GM19351 (cell line): ENCODE measurements at regions not wholly inside any gene's neighbourhood (a gene's known extent, or its start where the extent isn't known, plus 50 kb on each side); places are given as distances from the start of the nearest gene placed in this dataset.

Experiments
- ATAC-seq: cut with Tn5 transposase; IDR thresholded peaks from one replicate; pipeline ENCODE4 v1.9.1; 2021; ENCODE audit warnings: mild to moderate bottlenecking, moderate library complexity; ENCODE audit not compliant: unreplicated experiment

DNA sequence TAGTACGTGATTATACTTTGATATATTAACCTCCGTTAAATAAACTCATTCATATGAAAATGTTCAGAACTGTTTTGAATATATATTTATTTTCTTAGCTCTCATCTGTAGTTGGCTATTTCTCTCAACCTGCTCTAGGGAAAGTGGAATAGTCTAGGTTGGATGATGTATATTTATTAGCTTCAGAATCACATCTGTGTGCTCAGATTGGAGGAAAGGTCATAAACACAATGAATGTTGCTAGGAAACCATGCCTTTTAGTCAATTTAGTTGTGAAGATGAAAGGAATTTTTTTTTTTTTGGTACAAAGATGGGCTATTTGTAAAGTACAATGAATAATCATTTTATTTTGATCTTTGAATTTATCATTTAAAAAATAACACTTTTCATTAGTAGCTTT is 439.1 kb downstream of the FOXG1 start:
- no peak for ATAC-seq

- ATAC-seq, result no peak
Observed at GRCh38 chr14:29215853-29216252, 449.3 kb downstream of the FOXG1 start.

- no peak for ATAC-seq
Observed at GRCh38 chr14:29216268-29217232, 450.0 kb downstream of the FOXG1 start.

DNA sequence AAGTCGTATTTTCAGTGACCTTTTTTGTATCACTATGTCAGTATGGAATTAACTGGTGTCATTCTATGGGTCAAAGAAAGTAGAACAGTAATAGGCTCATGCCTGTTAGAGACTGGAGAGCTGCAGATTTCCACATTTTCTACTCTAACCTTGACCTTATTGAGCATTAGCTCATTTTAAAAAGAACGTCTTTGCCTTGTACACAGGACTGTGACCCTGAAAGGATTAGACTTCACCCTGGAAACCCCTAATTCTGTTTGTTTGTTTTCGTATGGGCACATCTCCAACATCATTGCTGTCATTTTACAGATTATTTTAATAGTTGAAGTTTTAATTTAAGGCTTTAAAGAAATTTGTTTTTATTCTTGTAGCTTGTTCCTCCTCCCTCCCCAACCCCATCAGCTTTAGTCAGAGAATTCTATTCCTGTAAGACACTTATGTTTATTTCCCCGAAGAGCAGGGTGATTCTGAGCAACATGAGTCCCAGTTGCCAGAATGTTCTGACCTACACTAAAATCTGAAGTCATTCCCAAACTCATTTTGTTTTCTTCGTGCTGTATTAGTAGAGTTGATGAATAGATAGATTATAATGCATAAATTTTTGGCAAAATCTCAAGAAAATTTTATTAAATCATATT is 451.3 kb downstream of the FOXG1 start:
- no peak for ATAC-seq

DNA sequence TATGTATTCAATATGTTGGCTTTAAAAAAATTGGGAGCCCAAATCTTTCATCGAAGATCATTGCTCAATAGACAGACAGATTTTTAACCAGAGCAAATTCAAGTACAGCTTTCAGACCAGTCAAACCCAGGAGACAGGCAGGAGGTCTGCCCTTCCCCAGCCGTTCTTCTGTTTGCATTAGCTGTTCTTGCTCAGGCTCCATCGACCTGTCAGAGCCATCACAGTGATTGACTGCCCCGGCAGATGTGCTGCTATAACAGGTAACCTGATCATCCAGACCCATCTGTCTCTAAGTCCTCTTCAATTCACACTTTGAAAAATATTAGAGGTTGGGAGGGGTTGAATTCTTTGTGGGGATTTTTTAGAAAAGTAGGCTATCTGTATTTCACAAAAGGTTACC is 453.5 kb downstream of the FOXG1 start:
- ATAC-seq, result no peak

- no peak for ATAC-seq
Observed at GRCh38 chr14:29220566-29220965, 454.0 kb downstream of the FOXG1 start.

- no peak for ATAC-seq
Observed at GRCh38 chr14:29222006-29222405, 455.4 kb downstream of the FOXG1 start.

GRCh38 chr14:29222671-29223268 is 456.2 kb downstream of the FOXG1 start:
- no peak for ATAC-seq

- ATAC-seq, result no peak
Observed at GRCh38 chr14:29223947-29224346, 457.4 kb downstream of the FOXG1 start.

- ATAC-seq, result no peak
Observed at GRCh38 chr14:29227631-29228030, 461.0 kb downstream of the FOXG1 start.

GRCh38 chr14:29232153-29232552 is 465.6 kb downstream of the FOXG1 start:
- no peak for ATAC-seq

DNA sequence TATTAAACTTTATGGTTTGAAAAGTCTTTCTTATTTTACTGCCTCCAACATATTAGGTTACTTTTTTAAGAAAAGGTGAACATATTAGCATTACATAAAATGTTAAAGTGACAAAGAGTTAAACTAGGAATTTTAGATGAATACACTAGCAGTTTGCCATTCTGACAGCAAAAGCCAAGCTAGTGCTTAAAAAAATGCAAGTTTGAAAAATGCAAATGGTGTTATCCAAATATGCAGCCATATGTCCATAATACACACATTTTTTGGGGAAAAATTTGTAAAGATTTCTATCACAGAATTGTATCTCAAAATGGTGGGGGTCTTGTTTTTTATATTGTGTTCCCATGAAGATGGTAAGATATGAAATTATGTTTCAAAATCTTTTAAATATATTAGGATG is 466.1 kb downstream of the FOXG1 start:
- ATAC-seq, result no peak

- no peak for ATAC-seq
Observed at GRCh38 chr14:29233188-29233587, 466.6 kb downstream of the FOXG1 start.

GRCh38 chr14:29235991-29236390 is 469.4 kb downstream of the FOXG1 start:
- no peak for ATAC-seq

DNA sequence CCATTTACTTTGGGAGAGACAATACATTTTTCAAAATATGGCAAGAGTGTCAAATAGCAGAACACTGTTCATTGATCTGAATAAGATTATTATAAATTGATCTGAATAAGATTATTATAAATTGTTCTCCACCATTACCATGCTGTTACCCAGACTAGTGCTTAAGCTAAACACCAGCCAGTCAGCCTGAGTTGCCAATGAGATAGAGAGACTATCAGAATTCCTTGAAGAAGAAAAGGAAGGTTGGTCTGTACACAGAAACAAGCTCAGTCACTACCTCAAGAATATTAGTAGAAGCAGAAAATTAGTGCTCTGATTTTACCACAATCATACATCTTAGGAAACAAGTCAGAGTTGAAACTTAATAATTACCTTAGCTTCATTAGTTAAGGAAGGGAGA is 469.8 kb downstream of the FOXG1 start:
- no peak for ATAC-seq

DNA sequence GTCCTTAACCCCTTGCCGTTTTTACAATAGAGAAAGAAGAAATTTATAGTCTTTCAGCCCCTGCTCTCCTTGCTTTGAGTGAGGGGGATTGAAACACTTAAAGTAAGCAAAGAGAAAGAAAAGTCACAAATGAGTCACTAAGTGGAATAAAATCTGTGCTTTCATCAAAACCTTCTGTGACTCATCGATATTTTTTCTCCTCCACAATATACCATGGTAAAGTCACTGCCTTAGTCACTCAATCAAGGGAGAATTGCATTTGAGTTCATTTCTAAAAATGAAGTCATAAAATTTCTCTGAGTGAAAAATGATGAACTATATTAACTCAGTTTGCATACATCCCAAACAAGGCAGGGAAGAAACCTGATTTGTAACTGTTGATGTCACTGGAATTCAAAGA is 470.3 kb downstream of the FOXG1 start:
- ATAC-seq, result no peak

DNA sequence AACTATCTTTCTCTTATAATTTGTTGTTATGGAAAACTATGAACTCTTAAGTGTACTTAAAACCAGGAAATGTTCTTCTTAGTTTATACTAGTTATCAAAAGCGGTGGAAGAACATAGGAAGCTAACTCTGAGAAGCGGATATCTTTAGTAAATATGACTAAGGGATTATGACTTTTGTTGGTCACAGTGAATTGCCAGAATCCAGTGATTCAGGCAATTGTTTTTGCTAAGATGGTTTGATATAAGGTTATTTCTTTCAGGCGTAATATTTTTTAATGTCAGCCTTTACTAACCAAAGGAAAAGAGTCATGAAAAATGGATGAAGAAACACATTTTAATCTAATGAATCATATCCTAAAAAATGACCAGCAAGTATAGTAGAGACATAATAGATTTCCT is 473.5 kb downstream of the FOXG1 start:
- no peak for ATAC-seq

GRCh38 chr14:29242755-29243754 is 476.5 kb downstream of the FOXG1 start:
- ATAC-seq, result no peak

DNA sequence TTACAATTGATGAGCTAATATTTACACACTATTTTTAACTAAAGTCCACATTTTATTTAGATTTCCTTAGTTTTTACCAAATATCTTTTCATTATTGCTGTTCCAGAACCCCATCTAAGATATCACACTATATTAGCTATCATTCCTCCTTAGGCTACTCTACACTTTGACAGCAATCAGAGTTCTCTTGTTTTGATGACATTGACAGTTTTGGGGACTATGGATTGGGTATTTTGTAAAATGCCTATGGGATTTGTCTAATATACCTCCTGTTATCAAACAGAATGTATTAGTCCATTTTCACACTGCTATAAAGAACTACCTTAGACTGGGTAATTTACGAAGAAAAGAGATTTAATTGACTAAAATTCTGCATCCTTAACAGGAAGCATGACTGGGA is 489.1 kb downstream of the FOXG1 start:
- no peak for ATAC-seq

DNA sequence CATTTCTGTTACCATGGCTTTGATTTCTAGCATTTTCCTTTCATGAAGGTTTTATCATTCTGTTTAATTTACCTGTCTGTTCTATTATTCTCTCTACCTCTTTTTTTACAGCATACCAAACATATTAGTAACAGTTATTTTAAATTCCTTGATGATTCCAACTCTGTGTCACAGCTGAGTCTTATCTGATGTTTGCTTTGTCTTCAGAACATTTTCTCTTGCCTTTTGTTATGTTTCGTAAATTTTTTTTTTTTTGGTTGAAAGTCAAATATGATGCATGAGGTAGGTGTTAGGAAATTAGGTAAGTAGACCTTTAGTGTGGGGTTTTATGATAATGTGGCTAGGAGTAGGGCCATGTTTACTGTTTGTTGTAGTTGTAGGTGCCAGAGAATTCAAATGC is 496.4 kb downstream of the FOXG1 start:
- no peak for ATAC-seq

GRCh38 chr14:29264865-29265264 is 498.3 kb downstream of the FOXG1 start:
- ATAC-seq, result no peak
